Vagina (tissue), 2 donors: ENCODE measurements at regions not wholly inside any gene's neighbourhood (a gene's known extent, or its start where the extent isn't known, plus 50 kb on each side); places are given as distances from the start of the nearest gene placed in this dataset.

ENCODE experiments used
- DNase-seq, 2 donors: peaks; one replicate each; pipeline ENCODE4 v3.0.0-alpha.2; 2017; ENCODE audit errors: extremely low spot score in 2 of 2
- H3K27ac ChIP-seq: fragments of 200-600 bp; sonication (generic); one replicate; pipeline ENCODE4 v1.5.1; 2019
- H3K27me3 ChIP-seq: fragments of 200-600 bp; sonication (generic); one replicate; pipeline ENCODE4 v1.5.1; 2019
- H3K36me3 ChIP-seq, 2 donors: fragments of 200-600 bp; sonication (generic); one replicate each; pipeline ENCODE4 v1.5.1; 2017 to 2019
- H3K4me1 ChIP-seq: fragments of 200-600 bp; sonication (generic); one replicate; pipeline ENCODE4 v1.5.1; 2019
- H3K4me3 ChIP-seq, 2 donors: fragments of 200-600 bp; sonication (generic); 1 replicate in 1 of 2; 2 replicates in 1 of 2; pipeline ENCODE4 v1.5.1; 2016 to 2019
- H3K9me3 ChIP-seq: fragments of 200-600 bp; sonication (generic); one replicate; pipeline ENCODE4 v1.5.1; 2019
- POLR2A ChIP-seq, 2 donors: fragments of 450-650 bp; IDR thresholded peaks; one replicate each; pipeline ENCODE4 v1.6.1; 2017; ENCODE audit warnings: antibody characterized with exemption in 2 of 2, mild to moderate bottlenecking in 2 of 2, moderate library complexity in 2 of 2
- POLR2AphosphoS5 ChIP-seq, 2 donors: sonication (generic); formaldehyde crosslinking; IDR thresholded peaks; one replicate each; pipeline ENCODE4 v1.9.0; 2017; ENCODE audit warnings: antibody characterized with exemption in 2 of 2, mild to moderate bottlenecking in 2 of 2, low read depth in 1 of 2; ENCODE audit not compliant: insufficient read depth in 1 of 2
- intact Hi-C: fragments of 100-400 bp; cut with DNase I; formaldehyde crosslinking; loops from one replicate; pipeline ENCODE4 v1.15.1; 2023
- TF ChIP-seq, protein P1 (sequence below), 3 experiments: fragments of 450-650 bp in 2 of 3; fragments of 200-600 bp in 1 of 3; sonication (generic) in 1 of 3; IDR thresholded peaks; one replicate each; pipeline ENCODE4 v1.5.1; 2017 to 2019; ENCODE audit warnings: antibody characterized with exemption in 3 of 3, mild to moderate bottlenecking in 2 of 3, moderate library complexity in 2 of 3

DNA sequence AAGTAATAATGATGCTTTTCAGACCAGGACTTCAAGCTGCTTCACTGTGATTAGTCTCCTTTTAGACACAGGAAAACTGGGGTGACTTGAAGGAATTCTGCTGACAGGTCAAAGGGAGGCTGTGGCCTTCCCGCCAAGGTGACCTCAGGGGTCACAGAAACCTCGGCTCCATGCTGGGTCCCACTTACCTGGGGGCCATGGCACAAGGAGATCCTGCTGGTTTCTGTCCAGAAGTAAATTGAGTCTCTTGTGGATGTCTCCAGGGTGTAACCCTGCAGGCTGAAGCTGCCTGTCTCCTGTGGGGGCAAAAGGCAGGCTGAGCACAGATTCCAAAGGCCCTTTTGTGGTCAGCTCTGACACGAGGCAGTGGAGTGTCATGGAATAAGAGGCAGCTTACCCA lies 138.7 kb upstream of the MED13L start:
- H3K27ac ChIP-seq = no peak overlapping the region
- no peak for TF ChIP-seq POLR2AphosphoS5 (IDR thresholded peaks at IDR 0.05; ENCODE audit: insufficient read depth in 1 of 2, low read depth in 1 of 2)
- TF ChIP-seq, protein P1, sequence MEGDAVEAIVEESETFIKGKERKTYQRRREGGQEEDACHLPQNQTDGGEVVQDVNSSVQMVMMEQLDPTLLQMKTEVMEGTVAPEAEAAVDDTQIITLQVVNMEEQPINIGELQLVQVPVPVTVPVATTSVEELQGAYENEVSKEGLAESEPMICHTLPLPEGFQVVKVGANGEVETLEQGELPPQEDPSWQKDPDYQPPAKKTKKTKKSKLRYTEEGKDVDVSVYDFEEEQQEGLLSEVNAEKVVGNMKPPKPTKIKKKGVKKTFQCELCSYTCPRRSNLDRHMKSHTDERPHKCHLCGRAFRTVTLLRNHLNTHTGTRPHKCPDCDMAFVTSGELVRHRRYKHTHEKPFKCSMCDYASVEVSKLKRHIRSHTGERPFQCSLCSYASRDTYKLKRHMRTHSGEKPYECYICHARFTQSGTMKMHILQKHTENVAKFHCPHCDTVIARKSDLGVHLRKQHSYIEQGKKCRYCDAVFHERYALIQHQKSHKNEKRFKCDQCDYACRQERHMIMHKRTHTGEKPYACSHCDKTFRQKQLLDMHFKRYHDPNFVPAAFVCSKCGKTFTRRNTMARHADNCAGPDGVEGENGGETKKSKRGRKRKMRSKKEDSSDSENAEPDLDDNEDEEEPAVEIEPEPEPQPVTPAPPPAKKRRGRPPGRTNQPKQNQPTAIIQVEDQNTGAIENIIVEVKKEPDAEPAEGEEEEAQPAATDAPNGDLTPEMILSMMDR (IDR thresholded peaks at IDR 0.05) = no peak
- TF ChIP-seq POLR2A (IDR thresholded peaks at IDR 0.05) = no peak

GRCh38 chr12:116418551-116418950 lies 140.6 kb upstream of the MAP1LC3B2 start:
- TF ChIP-seq POLR2AphosphoS5 (IDR thresholded peaks at IDR 0.05; ENCODE audit: insufficient read depth in 1 of 2, low read depth in 1 of 2) (no peak), POLR2A (IDR thresholded peaks at IDR 0.05) (no peak)
- TF ChIP-seq, protein P1 (IDR thresholded peaks at IDR 0.05) = no peak
- no peaks in the 10 kb centered on the region for H3K27me3 ChIP-seq
- intact Hi-C loops = no loop called here
- H3K36me3 ChIP-seq = no peaks in the 10 kb centered on the region
- no peak for DNase-seq
- no peaks in the 10 kb centered on the region for H3K9me3 ChIP-seq
- peaks cover 11% of the 10 kb centered on the region for H3K4me1 ChIP-seq
- H3K27ac ChIP-seq = no peak overlapping the region
- H3K4me3 ChIP-seq = no peak overlapping the region

More for the DNA sequence above, 138.7 kb upstream of the MED13L start:
- Histone ChIP-seq H3K27me3 (no peaks in the 10 kb centered on the region), H3K9me3 (no peaks in the 10 kb centered on the region), H3K36me3 (no peaks in the 10 kb centered on the region), H3K4me3 (no peak overlapping the region), H3K4me1 (no peaks in the 10 kb centered on the region)
- no peak for DNase-seq
- intact Hi-C loops = no loop called here

- Histone ChIP-seq H3K4me1 (peaks cover 13% of the 10 kb centered on the region), H3K27me3 (no peaks in the 10 kb centered on the region), H3K36me3 (no peaks in the 10 kb centered on the region), H3K27ac (no peak overlapping the region), H3K4me3 (no peak overlapping the region), H3K9me3 (no peaks in the 10 kb centered on the region)
- DNase-seq = no peak
- TF ChIP-seq POLR2A (IDR thresholded peaks at IDR 0.05) = no peak
- TF ChIP-seq, protein P1 (IDR thresholded peaks at IDR 0.05) = no peak
- no peak for TF ChIP-seq POLR2AphosphoS5 (IDR thresholded peaks at IDR 0.05; ENCODE audit: insufficient read depth in 1 of 2, low read depth in 1 of 2)
- intact Hi-C loops = loop anchor here (10.0 kb wide), 1 partner anchor 124 kb away; no protein-coding TSS in a partner anchor
Measured at GRCh38 chr12:116420227-116420880, 138.8 kb upstream of the MAP1LC3B2 start.

- peaks cover 28% of the 10 kb centered on the region for H3K4me1 ChIP-seq
- DNase-seq = no peak
- intact Hi-C loops = loop anchor here (10.0 kb wide), 1 partner anchor 123 kb away; no protein-coding TSS in a partner anchor
- H3K36me3 ChIP-seq = no peaks in the 10 kb centered on the region
- no peak overlapping the region for H3K4me3 ChIP-seq
- no peaks in the 10 kb centered on the region for H3K9me3 ChIP-seq
- no peaks in the 10 kb centered on the region for H3K27me3 ChIP-seq
- H3K27ac ChIP-seq = no peak overlapping the region
- no peak for TF ChIP-seq POLR2AphosphoS5 (IDR thresholded peaks at IDR 0.05; ENCODE audit: insufficient read depth in 1 of 2, low read depth in 1 of 2)
- no peak for TF ChIP-seq POLR2A (IDR thresholded peaks at IDR 0.05)
- TF ChIP-seq, protein P1 (IDR thresholded peaks at IDR 0.05) = no peak
Measured at GRCh38 chr12:116421785-116422538, 137.2 kb upstream of the MAP1LC3B2 start.

GRCh38 chr12:116423094-116423493 lies 136.1 kb upstream of the MAP1LC3B2 start:
- no peak overlapping the region for H3K27ac ChIP-seq
- H3K36me3 ChIP-seq = no peaks in the 10 kb centered on the region
- no peaks in the 10 kb centered on the region for H3K27me3 ChIP-seq
- peaks cover 32% of the 10 kb centered on the region for H3K4me1 ChIP-seq
- H3K4me3 ChIP-seq = no peak overlapping the region
- H3K9me3 ChIP-seq = no peaks in the 10 kb centered on the region
- TF ChIP-seq, protein P1 (IDR thresholded peaks at IDR 0.05) = no peak
- TF ChIP-seq POLR2AphosphoS5 (IDR thresholded peaks at IDR 0.05; ENCODE audit: insufficient read depth in 1 of 2, low read depth in 1 of 2) = peak in 1 of 2 donors; percentile 80
- intact Hi-C loops = loop anchor here (10.0 kb wide), 1 partner anchor 122 kb away; no protein-coding TSS in a partner anchor
- DNase-seq = no peak
